H7 (cell line): ENCODE measurements at regions not wholly inside any gene's neighbourhood (a gene's known extent, or its start where the extent isn't known, plus 50 kb on each side); places are given as distances from the start of the nearest gene placed in this dataset.
"Not testable (repeated sequence)": the region's sequence is repeated elsewhere in the genome, so short reads cannot be mapped to it uniquely, and the experiment has no call there.

Experiments
- DNase-seq: peaks from one replicate; pipeline ENCODE4 v3.0.0; 2012
- H3K27me3 ChIP-seq: 2 replicates; pipeline ENCODE4 v1.6.0; 2011; ENCODE audit warnings: mild to moderate bottlenecking, low read length; ENCODE audit not compliant: control insufficient read depth, insufficient read depth
- H3K36me3 ChIP-seq: replicated peaks from 2 replicates; pipeline ENCODE4 v1.5.1; 2011; ENCODE audit warnings: low read length; ENCODE audit not compliant: control insufficient read depth, insufficient read depth
- H3K4me3 ChIP-seq: 2 replicates; pipeline ENCODE4 v1.5.1; 2011; ENCODE audit warnings: low read depth, mild to moderate bottlenecking, control low read depth, low read length, moderate library complexity; ENCODE audit not compliant: insufficient read depth

DNA sequence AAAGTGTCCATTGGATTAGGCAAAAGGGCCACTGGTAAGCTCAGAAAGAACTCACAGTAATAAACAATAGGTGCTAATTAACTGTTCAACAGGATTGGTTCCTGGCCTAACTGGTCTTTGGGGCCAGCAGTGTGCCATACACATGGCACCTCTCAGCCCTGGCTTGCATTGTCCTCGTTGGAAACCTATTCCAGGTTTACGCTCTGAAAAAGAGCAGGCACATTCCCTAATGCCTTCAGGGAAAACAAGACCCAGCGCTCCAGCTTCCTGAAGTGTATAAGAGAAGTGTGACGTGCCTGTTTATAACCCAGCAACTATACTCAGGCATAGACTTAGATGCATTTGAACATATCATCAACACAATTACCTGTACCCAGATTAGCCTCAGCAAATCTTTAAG lies 51.9 kb upstream of the RBM47 start:
- Histone ChIP-seq H3K36me3 (no peaks in the 10 kb centered on the region), H3K4me3 (no peak overlapping the region), H3K27me3 (no peaks in the 10 kb centered on the region)
- DNase-seq = no peak

DNA sequence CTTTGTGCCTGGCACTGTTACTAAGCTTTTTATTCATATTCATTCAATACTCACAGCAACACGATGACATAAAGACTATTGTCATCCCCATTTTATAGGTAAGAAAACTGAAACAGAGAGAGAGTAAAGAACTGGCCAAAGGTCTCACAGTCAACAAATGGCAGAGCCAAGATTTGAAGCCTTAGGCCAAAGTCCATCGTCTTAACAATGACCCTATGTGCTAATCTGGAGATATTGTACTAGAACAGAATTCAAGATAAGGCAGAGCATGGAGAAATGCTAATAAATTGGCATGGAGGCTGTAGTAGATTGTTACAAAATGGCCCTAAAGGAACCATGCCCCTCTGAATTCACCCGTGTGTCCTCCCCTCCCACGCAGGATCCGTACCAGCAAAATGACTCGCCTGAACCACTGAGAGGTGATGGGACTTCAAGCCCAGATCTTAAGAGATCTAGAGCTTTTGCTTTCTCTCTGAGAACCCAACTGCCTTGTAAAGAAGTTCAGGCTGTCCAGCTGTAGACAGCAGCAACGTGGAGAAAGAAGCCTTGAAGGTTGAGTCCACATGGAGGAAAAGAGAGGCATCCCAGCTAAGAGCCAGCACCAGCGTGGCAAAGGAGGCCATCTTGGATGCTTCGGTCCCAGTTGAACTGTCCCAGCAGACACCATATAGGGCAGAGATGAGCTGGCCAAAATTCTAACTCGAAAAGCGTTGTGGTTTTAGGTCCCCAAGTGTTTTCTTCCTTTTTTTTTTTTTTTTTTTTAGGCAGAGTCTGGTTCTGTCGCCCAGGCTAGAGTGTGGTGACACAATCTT lies 52.8 kb upstream of the RBM47 start:
- no peak overlapping the region for H3K4me3 ChIP-seq
- DNase-seq = no peak
- no peaks in the 10 kb centered on the region for H3K27me3 ChIP-seq
- no peaks in the 10 kb centered on the region for H3K36me3 ChIP-seq

DNA sequence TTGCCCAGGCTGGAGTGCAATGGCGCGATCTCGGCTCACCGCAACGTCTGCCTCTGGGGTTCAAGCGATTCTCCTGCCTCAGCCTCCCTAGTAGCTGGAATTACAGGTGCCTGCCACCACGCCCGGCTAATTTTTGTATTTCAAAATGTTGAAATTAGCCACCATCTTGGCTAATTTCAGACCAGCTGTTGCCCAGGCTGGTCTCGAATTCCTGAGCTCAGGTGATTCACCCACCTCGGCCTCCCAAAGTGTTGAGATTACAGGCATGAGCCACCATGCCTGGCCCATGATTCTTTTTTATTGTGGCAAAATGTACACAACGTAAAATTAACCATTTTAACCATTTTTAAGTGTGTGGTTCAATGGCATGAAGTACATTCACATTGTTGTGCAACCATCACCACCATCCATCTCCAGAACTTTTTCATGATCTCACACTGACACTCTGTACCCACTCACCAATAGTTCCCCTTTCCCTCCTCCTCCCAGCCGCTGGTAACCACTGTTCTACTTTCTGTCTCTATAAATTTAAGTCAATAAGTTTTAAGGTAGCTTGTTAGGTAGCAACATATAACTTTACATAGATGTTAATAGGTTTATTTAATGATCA lies 54.0 kb upstream of the RBM47 start:
- not testable (repeated sequence) for H3K27me3 ChIP-seq, DNase-seq, H3K4me3 ChIP-seq, H3K36me3 ChIP-seq

DNA sequence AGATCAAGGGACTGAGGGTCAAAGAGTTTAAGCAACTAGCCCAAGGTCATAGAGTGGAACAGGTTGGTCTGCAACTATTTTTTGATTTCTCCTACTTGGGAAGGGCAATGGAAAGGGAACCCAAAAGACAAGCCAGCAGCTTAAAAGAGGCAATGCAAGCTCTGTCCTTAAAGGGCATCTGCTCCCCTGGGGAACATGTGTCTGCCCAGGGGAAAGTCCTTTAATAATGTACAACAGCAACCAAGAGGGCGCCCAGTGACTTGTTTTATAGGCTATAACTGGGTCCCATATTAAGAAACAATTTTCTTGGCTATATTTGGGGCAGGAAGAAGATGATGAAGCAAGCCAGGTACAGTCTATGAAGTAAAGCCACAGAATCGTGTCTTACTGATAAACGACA lies 54.7 kb upstream of the RBM47 start:
- no peak overlapping the region for H3K4me3 ChIP-seq
- DNase-seq = no peak
- H3K27me3 ChIP-seq = no peaks in the 10 kb centered on the region
- H3K36me3 ChIP-seq = no peaks in the 10 kb centered on the region

DNA sequence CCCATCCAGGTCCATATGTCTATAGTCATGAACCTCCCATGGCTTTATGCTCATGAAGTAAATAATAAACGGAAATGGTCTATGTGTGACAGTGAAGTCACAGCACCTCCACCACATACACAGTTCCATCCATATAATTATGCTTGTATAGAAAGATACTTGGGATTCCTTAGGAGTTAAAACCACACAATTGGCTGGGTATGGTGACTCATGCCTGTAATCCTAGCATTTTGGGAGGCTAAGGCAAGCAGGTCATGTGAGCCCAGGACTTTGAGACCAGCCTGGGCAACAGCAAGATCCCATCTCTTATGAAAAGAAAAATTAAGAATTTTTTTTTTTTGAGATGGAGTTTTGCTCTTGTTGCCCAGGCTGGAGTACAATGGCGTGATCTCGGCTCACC lies 55.6 kb upstream of the RBM47 start:
- Histone ChIP-seq H3K27me3 (no peaks in the 10 kb centered on the region), H3K4me3 (no peak overlapping the region), H3K36me3 (no peaks in the 10 kb centered on the region)
- no peak for DNase-seq

DNA sequence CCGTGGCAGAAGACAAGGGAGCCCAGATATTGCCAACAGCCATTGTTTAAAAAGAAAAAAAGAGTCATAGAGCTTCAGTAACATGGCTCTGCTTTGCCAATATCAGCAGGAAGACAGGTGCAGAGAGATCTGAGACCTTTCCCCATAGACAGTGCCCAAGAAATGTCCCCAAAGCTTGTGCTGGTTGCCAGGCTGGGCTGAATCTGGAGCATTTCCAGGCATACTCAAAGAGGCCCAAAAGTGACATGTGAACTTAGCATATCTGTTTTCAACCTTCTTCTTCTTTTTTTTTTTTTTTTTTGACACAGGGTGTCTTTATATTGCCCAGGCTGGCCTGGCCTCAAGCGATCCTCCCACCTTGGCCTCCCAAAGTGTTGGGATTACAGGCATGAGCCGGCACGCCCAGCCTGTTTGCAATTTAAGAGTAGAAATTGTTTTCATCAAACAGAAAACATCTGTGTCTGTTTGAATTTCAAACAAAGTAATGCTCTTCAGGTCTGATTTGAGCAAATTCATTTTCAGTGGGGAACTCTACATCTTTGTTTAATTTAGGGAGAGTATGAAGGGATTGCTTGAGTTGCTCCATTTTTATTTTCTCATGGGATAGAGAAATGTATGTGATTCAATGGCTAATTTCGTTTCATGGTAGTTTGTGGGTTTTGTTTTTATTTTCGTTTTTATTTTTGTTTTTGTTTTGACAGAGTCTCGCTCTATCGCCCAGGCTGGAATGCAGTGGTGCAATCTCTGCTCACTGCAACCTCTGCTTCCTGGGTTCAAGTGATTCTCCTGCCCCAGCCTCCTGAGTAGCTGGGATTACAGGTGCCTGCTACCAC lies 56.6 kb upstream of the RBM47 start:
- Histone ChIP-seq H3K4me3 (no peak overlapping the region), H3K27me3 (no peaks in the 10 kb centered on the region), H3K36me3 (no peaks in the 10 kb centered on the region)
- no peak for DNase-seq

DNA sequence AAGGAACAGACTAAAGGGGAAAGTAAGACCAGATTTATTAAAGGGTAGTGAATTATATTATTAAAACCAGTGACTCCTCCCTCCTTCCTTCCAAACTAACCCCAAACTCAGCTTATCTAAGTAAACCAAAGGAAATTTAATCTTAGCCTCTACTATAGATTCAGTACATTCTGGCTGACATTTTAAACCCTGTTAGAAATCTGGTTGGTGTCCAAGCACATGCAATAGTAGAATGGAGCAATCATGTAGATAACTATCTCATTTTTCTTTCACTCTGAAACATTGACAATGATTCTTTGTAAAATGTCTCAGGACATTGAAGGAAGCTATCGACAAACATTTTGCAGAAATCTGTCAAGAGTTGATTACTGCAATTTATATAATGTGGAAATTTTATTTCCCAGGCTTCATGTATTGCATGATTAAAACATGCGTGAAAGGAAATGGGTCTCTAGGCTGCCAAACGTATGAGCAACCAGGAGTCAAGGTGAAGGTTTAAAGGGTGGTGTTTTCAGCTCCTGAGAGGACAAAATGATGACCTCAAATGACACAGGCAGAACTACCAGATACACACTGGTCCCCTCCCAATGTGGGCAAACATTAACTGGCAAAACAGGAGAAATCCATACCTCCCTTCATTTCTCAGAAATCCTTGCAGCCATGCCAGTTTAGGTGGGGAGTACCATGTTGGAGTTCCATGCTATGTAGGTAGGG lies 58.2 kb upstream of the RBM47 start:
- Histone ChIP-seq H3K36me3 (no peaks in the 10 kb centered on the region), H3K27me3 (no peaks in the 10 kb centered on the region), H3K4me3 (no peak overlapping the region)
- DNase-seq = no peak

DNA sequence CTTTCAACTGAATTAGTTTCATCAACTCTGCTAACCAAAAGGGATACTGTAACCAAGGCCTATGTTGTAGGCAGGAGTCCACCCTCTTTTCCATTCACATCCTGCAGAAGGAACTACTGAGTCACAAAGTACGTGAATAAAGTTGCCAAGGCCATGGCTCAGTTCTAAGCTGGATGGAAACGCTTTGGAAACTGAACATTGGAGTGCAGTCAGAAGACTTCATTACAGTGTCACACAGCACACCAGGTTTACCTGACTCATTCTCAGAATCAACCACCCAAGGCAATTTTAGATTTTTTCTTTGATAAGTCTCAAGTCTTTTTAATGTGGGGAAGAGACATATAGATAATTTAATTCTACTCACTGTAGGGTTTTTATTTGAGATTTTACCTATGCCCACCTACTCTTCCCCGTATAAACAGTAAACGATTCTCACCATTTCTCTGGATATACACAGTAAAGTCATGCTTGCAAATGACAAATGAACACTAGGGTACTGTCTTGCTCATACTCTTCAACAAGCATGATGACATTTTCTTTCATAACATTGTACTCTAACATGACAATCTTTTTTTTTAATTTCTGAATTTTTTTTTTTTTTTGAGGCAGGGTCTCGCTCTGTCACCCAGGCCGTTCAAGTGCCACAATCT lies 58.9 kb upstream of the RBM47 start:
- no peak for DNase-seq
- Histone ChIP-seq H3K27me3 (no peaks in the 10 kb centered on the region), H3K4me3 (no peak overlapping the region), H3K36me3 (no peaks in the 10 kb centered on the region)

DNA sequence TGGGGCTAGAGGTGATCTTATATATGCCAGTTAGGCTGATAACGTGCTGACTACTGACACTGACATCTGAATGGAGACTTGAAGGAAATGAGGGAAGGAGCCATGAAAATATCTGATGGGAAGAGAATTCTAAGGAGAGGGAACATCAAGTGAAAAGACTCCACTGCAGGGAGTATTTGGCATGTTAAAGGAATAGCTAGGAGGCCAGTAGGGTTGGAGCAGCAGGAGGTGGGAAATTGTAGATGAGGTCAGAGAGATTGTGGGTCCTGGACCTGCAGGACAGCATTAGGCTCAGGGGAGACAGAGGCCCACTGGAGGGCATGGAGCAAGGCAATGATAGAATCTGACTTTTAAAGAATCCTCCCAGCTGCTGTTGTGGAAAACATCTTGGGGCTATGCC lies 55.8 kb upstream of the NSUN7 start:
- peak; percentile 40 for DNase-seq
- no peaks in the 10 kb centered on the region for H3K27me3 ChIP-seq
- H3K4me3 ChIP-seq = no peak overlapping the region
- H3K36me3 ChIP-seq = no peaks in the 10 kb centered on the region

DNA sequence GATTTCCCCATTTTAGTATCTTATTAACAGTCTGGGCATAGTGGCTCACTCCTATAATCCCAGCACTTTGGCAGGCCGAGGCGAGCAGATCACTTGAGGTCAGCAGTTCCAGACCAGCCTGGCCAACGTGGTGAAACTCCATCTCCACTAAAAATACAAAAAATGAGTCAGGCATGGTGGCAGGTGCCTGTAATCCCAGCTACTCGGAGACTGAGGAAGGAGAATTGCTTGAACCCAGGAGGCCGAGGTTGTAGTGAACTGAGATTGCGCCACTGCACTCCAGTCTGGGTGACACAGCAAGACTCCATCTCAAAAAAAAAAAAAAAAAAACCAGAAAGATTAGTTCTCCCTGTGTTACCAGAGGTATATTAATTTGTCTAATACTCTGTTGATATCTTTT lies 52.3 kb upstream of the NSUN7 start:
- H3K27me3 ChIP-seq, H3K4me3 ChIP-seq, H3K36me3 ChIP-seq, DNase-seq: not testable (repeated sequence)

DNA sequence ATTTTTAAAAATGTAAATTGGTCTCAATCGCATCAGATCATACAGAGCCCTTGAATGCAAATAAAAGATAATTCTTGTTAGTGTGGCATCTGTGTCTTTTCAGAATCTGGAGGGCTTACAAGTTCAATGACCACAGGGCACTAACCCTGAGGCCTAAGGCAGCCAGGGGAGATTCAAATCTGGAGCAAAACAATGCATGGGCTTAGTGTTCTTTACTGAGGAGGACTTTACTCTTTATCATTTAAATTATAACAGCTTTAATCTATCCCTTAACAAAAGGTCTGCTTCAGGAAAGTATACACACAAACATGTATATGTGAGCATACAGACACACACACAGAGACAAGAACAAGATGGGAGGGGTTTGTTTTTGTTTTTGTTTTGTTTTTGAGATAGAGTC lies 51.0 kb upstream of the NSUN7 start:
- no peak overlapping the region for H3K4me3 ChIP-seq
- peak; percentile 37 for DNase-seq
- H3K27me3 ChIP-seq = no peaks in the 10 kb centered on the region
- no peaks in the 10 kb centered on the region for H3K36me3 ChIP-seq

DNA sequence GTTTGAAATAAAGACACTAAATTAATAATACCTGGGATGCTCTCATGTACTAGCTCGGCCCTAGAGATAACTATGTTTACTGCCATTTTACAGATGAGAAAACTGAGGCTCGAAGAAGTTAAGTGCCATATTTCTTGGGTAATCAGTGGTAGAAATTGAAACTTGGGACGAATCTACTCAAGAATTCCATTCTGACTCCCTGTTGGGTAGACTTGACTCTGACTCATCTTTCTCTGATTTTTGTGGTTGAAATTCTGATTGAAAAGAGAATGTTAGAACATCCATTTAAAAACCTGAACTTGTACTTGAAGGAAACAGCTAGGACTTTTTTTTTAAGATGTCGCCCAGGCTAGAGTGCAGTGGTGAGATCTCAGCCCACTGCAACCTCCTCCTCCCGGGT lies 50.1 kb upstream of the NSUN7 start:
- Histone ChIP-seq H3K36me3 (no peaks in the 10 kb centered on the region), H3K27me3 (no peaks in the 10 kb centered on the region), H3K4me3 (no peak overlapping the region)
- no peak for DNase-seq
